Kidney (tissue), 13 donors: ENCODE measurements at regions not wholly inside any gene's neighbourhood (a gene's known extent, or its start where the extent isn't known, plus 50 kb on each side); places are given as distances from the start of the nearest gene placed in this dataset.

ENCODE experiments used
- DNase-seq, 5 donors: peaks; one replicate each; pipeline ENCODE4 v3.0.0-alpha.2; 2013 to 2020
- FAIRE-seq: peaks from 2 replicates; lab custom pipeline; 2012; peaks lifted over from hg19 to GRCh38; lab: Jason Lieb, UNC
- H3K27ac ChIP-seq, 2 donors: one replicate each; pipeline ENCODE4 v1.7.0; 2013; ENCODE audit warnings: low read depth in 2 of 2, low read length in 2 of 2, inconsistent platforms in 1 of 2
- H3K27me3 ChIP-seq: one replicate; pipeline ENCODE4 v1.7.1; 2013; ENCODE audit warnings: low read length, inconsistent platforms; ENCODE audit not compliant: control insufficient read depth, insufficient read depth
- H3K36me3 ChIP-seq, 3 donors: one replicate each; pipeline versions ENCODE4 v1.7.0 to v1.7.1; 2013; ENCODE audit warnings: low read length in 3 of 3, control low read depth in 1 of 3, inconsistent platforms in 1 of 3; ENCODE audit not compliant: insufficient read depth in 3 of 3, control insufficient read depth in 2 of 3
- H3K4me1 ChIP-seq, 3 donors: one replicate each; pipeline versions ENCODE4 v1.7.0 to v1.7.1; 2013; ENCODE audit warnings: low read length in 3 of 3, inconsistent platforms in 1 of 3, low read depth in 1 of 3; ENCODE audit not compliant: control insufficient read depth in 2 of 3, insufficient read depth in 2 of 3
- H3K4me3 ChIP-seq, 3 donors: one replicate each; pipeline versions ENCODE4 v1.7.0 to v1.8.1; 2013; ENCODE audit warnings: low read length in 3 of 3, control low read depth in 1 of 3, inconsistent platforms in 1 of 3
- H3K9ac ChIP-seq, 3 donors: one replicate each; pipeline versions ENCODE4 v1.7.0 to v1.7.1; 2013; ENCODE audit warnings: low read length in 3 of 3, control low read depth in 1 of 3, inconsistent platforms in 1 of 3
- H3K9me3 ChIP-seq, 3 donors: one replicate each; pipeline versions ENCODE4 v1.7.0 to v1.7.1; 2013; ENCODE audit warnings: low read length in 3 of 3, control low read depth in 1 of 3, inconsistent platforms in 1 of 3; ENCODE audit not compliant: control insufficient read depth in 2 of 3, insufficient read depth in 1 of 3
- intact Hi-C: fragments of 100-400 bp; cut with DNase I; formaldehyde crosslinking; loops from one replicate; pipeline ENCODE4 v1.11.1; 2022
- TF ChIP-seq, protein P1 (sequence below): IDR thresholded peaks from 3 replicates; pipeline ENCODE4 v1.5.1; 2012; ENCODE audit warnings: mild to moderate bottlenecking, moderate library complexity, borderline replicate concordance; ENCODE audit not compliant: insufficient read depth; ENCODE audit errors: extremely low read depth
- donor health status: control.
- donor health status: control.
- donor health status: control.
- donor health status: control.
- donor health status: control.
- donor health status: DM: yes; HTN: yes; CAD: no.
- donor health status: Normal renal cell carcinoma (clear cell type).

DNA sequence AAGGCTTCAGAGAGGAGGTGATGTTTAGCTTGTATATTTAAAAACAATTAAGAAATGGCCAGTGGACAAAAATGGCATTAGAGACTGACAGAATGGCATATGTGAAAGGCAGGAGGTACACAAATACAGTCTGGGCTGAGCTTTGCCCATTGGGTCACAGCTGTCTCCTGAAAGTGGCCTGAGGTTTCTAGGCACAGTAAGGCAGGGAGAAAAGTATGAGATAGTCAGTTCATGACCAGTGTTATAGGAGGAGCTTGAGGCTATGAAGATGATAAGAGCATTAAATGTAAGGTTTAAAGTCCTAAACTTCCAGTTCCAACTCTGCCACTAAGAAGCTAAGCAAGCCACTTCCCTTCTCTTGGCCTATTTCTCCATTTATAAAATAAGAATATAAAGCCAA lies 111.2 kb upstream of the SETMAR start:
- no peaks in the 10 kb centered on the region for H3K27me3 ChIP-seq
- intact Hi-C loops, result no loop called here
- H3K9me3 ChIP-seq, result no peaks in the 10 kb centered on the region
- H3K4me3 ChIP-seq, result no peak overlapping the region
- FAIRE-seq, result no peak
- H3K4me1 ChIP-seq, result no peaks in the 10 kb centered on the region
- no peak overlapping the region for H3K27ac ChIP-seq
- H3K9ac ChIP-seq, result no peak overlapping the region
- no peak for DNase-seq
- TF ChIP-seq, protein P1, sequence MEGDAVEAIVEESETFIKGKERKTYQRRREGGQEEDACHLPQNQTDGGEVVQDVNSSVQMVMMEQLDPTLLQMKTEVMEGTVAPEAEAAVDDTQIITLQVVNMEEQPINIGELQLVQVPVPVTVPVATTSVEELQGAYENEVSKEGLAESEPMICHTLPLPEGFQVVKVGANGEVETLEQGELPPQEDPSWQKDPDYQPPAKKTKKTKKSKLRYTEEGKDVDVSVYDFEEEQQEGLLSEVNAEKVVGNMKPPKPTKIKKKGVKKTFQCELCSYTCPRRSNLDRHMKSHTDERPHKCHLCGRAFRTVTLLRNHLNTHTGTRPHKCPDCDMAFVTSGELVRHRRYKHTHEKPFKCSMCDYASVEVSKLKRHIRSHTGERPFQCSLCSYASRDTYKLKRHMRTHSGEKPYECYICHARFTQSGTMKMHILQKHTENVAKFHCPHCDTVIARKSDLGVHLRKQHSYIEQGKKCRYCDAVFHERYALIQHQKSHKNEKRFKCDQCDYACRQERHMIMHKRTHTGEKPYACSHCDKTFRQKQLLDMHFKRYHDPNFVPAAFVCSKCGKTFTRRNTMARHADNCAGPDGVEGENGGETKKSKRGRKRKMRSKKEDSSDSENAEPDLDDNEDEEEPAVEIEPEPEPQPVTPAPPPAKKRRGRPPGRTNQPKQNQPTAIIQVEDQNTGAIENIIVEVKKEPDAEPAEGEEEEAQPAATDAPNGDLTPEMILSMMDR, result no peak
- H3K36me3 ChIP-seq, result no peaks in the 10 kb centered on the region

DNA sequence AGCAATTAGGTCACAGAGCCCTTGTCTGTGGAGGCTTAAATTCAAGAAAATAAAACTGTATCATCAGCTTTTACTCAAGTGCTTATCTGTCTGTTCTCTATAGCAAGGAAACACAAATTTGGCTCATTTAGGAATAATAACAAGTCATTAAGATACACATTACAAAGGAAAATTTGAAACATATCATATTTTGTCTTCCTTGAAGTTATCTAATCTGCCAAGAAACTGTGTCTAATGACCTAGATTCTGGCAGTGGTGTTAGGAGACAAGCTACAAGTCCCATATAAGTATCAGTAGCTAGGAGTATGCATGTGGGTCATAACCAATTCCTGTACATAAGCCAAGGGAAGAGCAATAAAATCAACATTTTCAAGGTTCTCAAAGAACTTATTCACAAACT lies 108.2 kb upstream of the SETMAR start:
- DNase-seq, result no peak

DNA sequence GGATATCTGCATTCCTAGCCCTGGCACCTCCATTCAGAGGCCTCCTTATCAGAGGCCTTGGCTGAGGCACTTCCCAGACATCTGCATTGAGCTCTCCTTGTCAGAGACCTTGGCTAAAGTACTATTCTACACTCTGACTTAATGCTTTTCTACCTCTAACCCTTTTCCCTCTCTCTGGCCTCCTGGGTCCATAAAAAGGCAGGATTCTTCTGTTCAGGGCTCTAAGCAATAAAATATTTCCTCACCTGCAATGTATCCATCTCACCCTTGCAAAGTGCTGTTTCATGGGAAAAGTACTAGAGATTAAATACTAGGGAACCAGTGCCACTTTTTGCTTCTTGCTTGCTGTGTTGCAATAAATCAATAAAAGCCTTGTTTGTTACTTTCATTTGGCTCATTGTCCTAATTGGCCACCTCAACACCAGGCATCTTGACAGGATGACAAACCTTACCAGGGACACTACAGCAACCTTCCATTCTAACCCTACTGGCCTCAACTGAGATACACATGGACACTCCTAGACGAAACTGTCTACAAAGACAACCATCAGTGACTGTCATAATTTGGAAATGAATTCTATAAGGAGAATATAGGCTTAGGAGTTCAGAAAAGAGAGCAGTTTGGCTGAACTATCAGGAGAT lies 106.5 kb upstream of the SETMAR start:
- no peak for FAIRE-seq
- intact Hi-C loops, result no loop called here

More for the DNA sequence above, 108.2 kb upstream of the SETMAR start:
- intact Hi-C loops, result no loop called here
- no peaks in the 10 kb centered on the region for H3K36me3 ChIP-seq
- H3K9me3 ChIP-seq, result no peaks in the 10 kb centered on the region
- H3K4me3 ChIP-seq, result no peak overlapping the region
- H3K27me3 ChIP-seq, result no peaks in the 10 kb centered on the region
- H3K9ac ChIP-seq, result no peak overlapping the region
- no peak overlapping the region for H3K27ac ChIP-seq
- H3K4me1 ChIP-seq, result no peaks in the 10 kb centered on the region
- TF ChIP-seq, protein P1, result no peak
- no peak for FAIRE-seq

More for the DNA sequence above, 106.5 kb upstream of the SETMAR start:
- no peak overlapping the region for H3K9ac ChIP-seq
- DNase-seq, result no peak
- H3K9me3 ChIP-seq, result no peaks in the 10 kb centered on the region
- TF ChIP-seq, protein P1, result no peak
- no peaks in the 10 kb centered on the region for H3K36me3 ChIP-seq
- H3K4me3 ChIP-seq, result no peak overlapping the region
- H3K27ac ChIP-seq, result no peak overlapping the region
- H3K4me1 ChIP-seq, result no peaks in the 10 kb centered on the region
- no peaks in the 10 kb centered on the region for H3K27me3 ChIP-seq
